ENCODE measurements at regions not wholly inside any gene's neighbourhood (a gene's known extent, or its start where the extent isn't known, plus 50 kb on each side); places are given as distances from the start of the nearest gene placed in this dataset.

GRCh38 chr6:82704045-82704444 is 340.4 kb downstream of the TPBG start:
- no peaks in the 10 kb centered on the region for H3K36me3 Mint-ChIP-seq (ENCODE audit: low read depth, unreplicated experiment)

GRCh38 chr6:82705579-82705978 is 342.0 kb downstream of the TPBG start:
- Histone ChIP-seq H2AFZ (ENCODE audit: low read depth, low read length) (no peak overlapping the region), H3K79me2 (ENCODE audit: insufficient read depth, low read length) (no peaks in the 10 kb centered on the region), H3K9me3 (ENCODE audit: insufficient read depth, low read depth, low read length) (no peaks in the 10 kb centered on the region), H3K9ac (ENCODE audit: low read length) (no peak overlapping the region), H3K27me3 (ENCODE audit: insufficient read depth, low read length) (no peaks in the 10 kb centered on the region), H3K4me1 (ENCODE audit: insufficient read depth, low read length) (no peaks in the 10 kb centered on the region), H3K27ac (ENCODE audit: low read depth, low read length) (no peak overlapping the region), H4K20me1 (ENCODE audit: insufficient read depth, low read length) (no peaks in the 10 kb centered on the region), H3K4me3 (ENCODE audit: insufficient read depth, low read depth, low read length) (no peak overlapping the region), H3K4me2 (ENCODE audit: low read length) (no peak overlapping the region), H3K36me3 (ENCODE audit: insufficient read depth, low read length) (no peaks in the 10 kb centered on the region)
- Mint-ChIP-seq H3K9me3 (ENCODE audit: unreplicated experiment) (peaks cover 6% of the 10 kb centered on the region), H3K27ac (ENCODE audit: unreplicated experiment) (no peak overlapping the region), H3K27me3 (ENCODE audit: low read depth, unreplicated experiment) (no peaks in the 10 kb centered on the region), H3K36me3 (ENCODE audit: low read depth, unreplicated experiment) (no peaks in the 10 kb centered on the region), H3K4me3 (ENCODE audit: unreplicated experiment) (no peak overlapping the region), H3K4me1 (ENCODE audit: low read depth, unreplicated experiment) (no peaks in the 10 kb centered on the region)
- TF ChIP-seq EZH2 (IDR thresholded peaks at IDR 0.05; ENCODE audit: insufficient read depth, low read length) (no peak), CTCF (IDR thresholded peaks at IDR 0.05; ENCODE audit: insufficient read depth, low read depth, low read length) (no peak)
- FAIRE-seq, result no peak
- no peak for DNase-seq (ENCODE audit: low read depth)

More at GRCh38 chr6:82704045-82704444, 340.4 kb downstream of the TPBG start:
- H3K4me3 ChIP-seq (ENCODE audit: insufficient read depth, low read depth, low read length), result no peak overlapping the region
- H3K4me2 ChIP-seq (ENCODE audit: low read length), result no peak overlapping the region
- no peak overlapping the region for H2AFZ ChIP-seq (ENCODE audit: low read depth, low read length)
- peaks cover 3% of the 10 kb centered on the region for H3K9me3 Mint-ChIP-seq (ENCODE audit: unreplicated experiment)
- no peak overlapping the region for H3K27ac ChIP-seq (ENCODE audit: low read depth, low read length)
- H4K20me1 ChIP-seq (ENCODE audit: insufficient read depth, low read length), result no peaks in the 10 kb centered on the region
- H3K9me3 ChIP-seq (ENCODE audit: insufficient read depth, low read depth, low read length), result no peaks in the 10 kb centered on the region
- no peak for TF ChIP-seq CTCF (IDR thresholded peaks at IDR 0.05; ENCODE audit: insufficient read depth, low read depth, low read length)
- TF ChIP-seq EZH2 (IDR thresholded peaks at IDR 0.05; ENCODE audit: insufficient read depth, low read length), result no peak
- H3K9ac ChIP-seq (ENCODE audit: low read length), result no peak overlapping the region
- H3K27me3 Mint-ChIP-seq (ENCODE audit: low read depth, unreplicated experiment), result no peaks in the 10 kb centered on the region
- no peaks in the 10 kb centered on the region for H3K36me3 ChIP-seq (ENCODE audit: insufficient read depth, low read length)
- DNase-seq (ENCODE audit: low read depth), result peak; percentile 10
- no peaks in the 10 kb centered on the region for H3K4me1 ChIP-seq (ENCODE audit: insufficient read depth, low read length)
- no peak overlapping the region for H3K27ac Mint-ChIP-seq (ENCODE audit: unreplicated experiment)
- no peaks in the 10 kb centered on the region for H3K27me3 ChIP-seq (ENCODE audit: insufficient read depth, low read length)
- H3K4me1 Mint-ChIP-seq (ENCODE audit: low read depth, unreplicated experiment), result no peaks in the 10 kb centered on the region
- FAIRE-seq, result no peak
- no peak overlapping the region for H3K4me3 Mint-ChIP-seq (ENCODE audit: unreplicated experiment)
- H3K79me2 ChIP-seq (ENCODE audit: insufficient read depth, low read length), result no peaks in the 10 kb centered on the region

GRCh38 chr6:82711105-82711827 is 347.6 kb downstream of the TPBG start:
- no peaks in the 10 kb centered on the region for H3K79me2 ChIP-seq (ENCODE audit: insufficient read depth, low read length)
- H2AFZ ChIP-seq (ENCODE audit: low read depth, low read length), result no peak overlapping the region
- Mint-ChIP-seq H3K27ac (ENCODE audit: unreplicated experiment) (no peak overlapping the region), H3K4me1 (ENCODE audit: low read depth, unreplicated experiment) (peaks cover 5% of the 10 kb centered on the region), H3K9me3 (ENCODE audit: unreplicated experiment) (peaks cover 6% of the 10 kb centered on the region), H3K27me3 (ENCODE audit: low read depth, unreplicated experiment) (peaks cover 2% of the 10 kb centered on the region), H3K4me3 (ENCODE audit: unreplicated experiment) (no peak overlapping the region), H3K36me3 (ENCODE audit: low read depth, unreplicated experiment) (no peaks in the 10 kb centered on the region)
- TF ChIP-seq EZH2 (IDR thresholded peaks at IDR 0.05; ENCODE audit: insufficient read depth, low read length), result no peak
- TF ChIP-seq CTCF (IDR thresholded peaks at IDR 0.05; ENCODE audit: insufficient read depth, low read depth, low read length), result no peak
- no peak overlapping the region for H3K4me2 ChIP-seq (ENCODE audit: low read length)
- H3K27ac ChIP-seq (ENCODE audit: low read depth, low read length), result no peak overlapping the region
- no peak overlapping the region for H3K9ac ChIP-seq (ENCODE audit: low read length)
- no peaks in the 10 kb centered on the region for H3K4me1 ChIP-seq (ENCODE audit: insufficient read depth, low read length)
- H3K9me3 ChIP-seq (ENCODE audit: insufficient read depth, low read depth, low read length), result no peaks in the 10 kb centered on the region
- H3K27me3 ChIP-seq (ENCODE audit: insufficient read depth, low read length), result no peaks in the 10 kb centered on the region
- no peak overlapping the region for H3K4me3 ChIP-seq (ENCODE audit: insufficient read depth, low read depth, low read length)
- H4K20me1 ChIP-seq (ENCODE audit: insufficient read depth, low read length), result no peaks in the 10 kb centered on the region
- FAIRE-seq, result no peak
- peak; percentile 8 for DNase-seq (ENCODE audit: low read depth)
- no peaks in the 10 kb centered on the region for H3K36me3 ChIP-seq (ENCODE audit: insufficient read depth, low read length)
